Activated T-helper 2 cell treated with anti-CD3 and anti-CD28 coated beads, Interferon-gamma antibody, Interleukin-2, Interleukin-4, amounts not matched to agents 10 μg/mL and 5 μg/mL and 100 μg/mL, durations not matched to agents 14 hours and 24 hours and 36 hours (primary cell): ENCODE measurements at regions not wholly inside any gene's neighbourhood (a gene's known extent, or its start where the extent isn't known, plus 50 kb on each side); places are given as distances from the start of the nearest gene placed in this dataset.

Source experiments
- DNase-seq: peaks from one replicate; pipeline ENCODE4 v3.0.0; 2021; ENCODE audit warnings: low spot score
- H3K27ac Mint-ChIP-seq: one replicate; pipeline ENCODE4 v1.8.0; 2021; ENCODE audit warnings: mixed read lengths
- H3K27me3 Mint-ChIP-seq: one replicate; pipeline ENCODE4 v1.8.0; 2021; ENCODE audit warnings: low read depth, mixed read lengths
- H3K36me3 Mint-ChIP-seq: one replicate; pipeline ENCODE4 v1.8.0; 2021; ENCODE audit warnings: low read depth, mixed read lengths
- H3K4me1 Mint-ChIP-seq: one replicate; pipeline ENCODE4 v1.8.0; 2021; ENCODE audit warnings: low read depth, mixed read lengths
- H3K4me3 Mint-ChIP-seq: one replicate; pipeline ENCODE4 v1.8.0; 2021; ENCODE audit warnings: low read depth, mild to moderate bottlenecking, moderate library complexity, mixed read lengths
- H3K9me3 Mint-ChIP-seq: one replicate; pipeline ENCODE4 v1.8.0; 2021; ENCODE audit warnings: mixed read lengths
- intact Hi-C: fragments of 100-400 bp; cut with micrococcal nuclease; formaldehyde crosslinking; loops from one replicate; pipeline ENCODE4 v1.15.1; 2023

DNA sequence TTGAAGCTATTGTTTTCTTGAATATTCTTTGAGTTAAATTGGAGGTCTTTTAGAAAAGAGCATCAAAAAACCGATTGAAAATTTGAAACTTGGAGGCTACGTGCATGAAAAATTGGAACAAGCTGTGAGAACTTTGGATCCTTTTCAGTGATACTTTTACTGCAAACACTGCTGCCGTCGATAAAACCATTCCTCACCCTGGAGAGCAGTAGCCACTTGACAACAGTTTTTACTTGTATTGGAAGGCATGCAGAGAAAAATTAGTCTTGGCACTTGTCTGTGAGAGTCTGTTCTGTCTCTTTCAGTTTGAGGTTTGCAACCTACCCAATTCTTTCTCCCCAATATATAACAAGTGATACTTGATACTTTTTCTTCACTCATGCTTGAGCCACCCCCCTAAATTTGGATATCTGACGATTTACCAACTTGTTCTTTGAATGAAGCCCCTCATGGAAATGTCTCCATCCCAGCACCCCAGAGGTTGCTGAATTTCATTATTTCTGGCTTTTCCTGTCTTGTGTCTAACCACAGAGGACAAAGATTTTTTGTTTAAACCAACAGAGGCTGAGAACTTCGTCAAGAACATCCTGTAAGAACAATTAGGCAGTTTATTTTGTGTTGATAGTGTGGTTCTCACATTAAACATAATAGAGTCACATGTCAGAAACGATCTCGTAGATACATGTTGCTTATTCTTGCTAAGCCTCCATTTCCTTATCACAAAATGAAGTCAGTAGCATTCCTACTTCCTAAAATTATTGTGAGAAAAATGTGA lies 307.3 kb upstream of the PLSCR5 start:
- Mint-ChIP-seq H3K27me3 (no peaks in the 10 kb centered on the region), H3K4me3 (no peak overlapping the region), H3K36me3 (no peaks in the 10 kb centered on the region), H3K27ac (no peak overlapping the region), H3K4me1 (no peaks in the 10 kb centered on the region), H3K9me3 (no peaks in the 10 kb centered on the region)
- no peak for DNase-seq
- intact Hi-C loops, result no loop called here

GRCh38 chr3:146903927-146904326 lies 298.8 kb upstream of the PLSCR5 start:
- DNase-seq, result no peak
- peaks cover 5% of the 10 kb centered on the region for H3K9me3 Mint-ChIP-seq
- no peaks in the 10 kb centered on the region for H3K4me1 Mint-ChIP-seq
- H3K27ac Mint-ChIP-seq, result no peak overlapping the region
- intact Hi-C loops, result no loop called here
- H3K36me3 Mint-ChIP-seq, result no peaks in the 10 kb centered on the region
- no peaks in the 10 kb centered on the region for H3K27me3 Mint-ChIP-seq
- no peak overlapping the region for H3K4me3 Mint-ChIP-seq

- no peaks in the 10 kb centered on the region for H3K4me1 Mint-ChIP-seq
- no peaks in the 10 kb centered on the region for H3K9me3 Mint-ChIP-seq
- no peaks in the 10 kb centered on the region for H3K36me3 Mint-ChIP-seq
- H3K27ac Mint-ChIP-seq, result no peak overlapping the region
- H3K4me3 Mint-ChIP-seq, result no peak overlapping the region
- intact Hi-C loops, result no loop called here
- H3K27me3 Mint-ChIP-seq, result no peaks in the 10 kb centered on the region
- no peak for DNase-seq
These were observed 294.0 kb upstream of the PLSCR5 start for GRCh38 chr3:146899171-146899570.

DNA sequence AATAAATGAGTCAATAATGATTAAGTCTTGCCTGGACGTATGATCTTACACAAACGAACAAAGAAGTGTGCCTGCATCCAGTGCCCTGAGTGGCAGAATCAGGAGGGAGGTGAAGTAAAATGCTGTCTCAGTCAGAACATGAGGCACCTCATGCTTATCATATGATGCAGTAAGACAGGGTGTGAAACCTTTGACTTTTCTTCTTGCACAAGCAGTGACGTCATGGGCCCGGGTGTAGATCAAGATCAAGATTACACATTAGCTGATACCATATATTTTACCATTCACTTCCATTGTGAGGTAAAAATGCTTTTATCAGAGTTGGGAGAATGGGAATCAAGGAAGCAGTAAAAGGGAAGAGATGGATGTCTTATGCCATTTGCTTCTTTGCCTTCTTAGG lies 291.6 kb upstream of the PLSCR5 start:
- no peaks in the 10 kb centered on the region for H3K4me1 Mint-ChIP-seq
- no peaks in the 10 kb centered on the region for H3K27me3 Mint-ChIP-seq
- H3K9me3 Mint-ChIP-seq, result no peaks in the 10 kb centered on the region

DNA sequence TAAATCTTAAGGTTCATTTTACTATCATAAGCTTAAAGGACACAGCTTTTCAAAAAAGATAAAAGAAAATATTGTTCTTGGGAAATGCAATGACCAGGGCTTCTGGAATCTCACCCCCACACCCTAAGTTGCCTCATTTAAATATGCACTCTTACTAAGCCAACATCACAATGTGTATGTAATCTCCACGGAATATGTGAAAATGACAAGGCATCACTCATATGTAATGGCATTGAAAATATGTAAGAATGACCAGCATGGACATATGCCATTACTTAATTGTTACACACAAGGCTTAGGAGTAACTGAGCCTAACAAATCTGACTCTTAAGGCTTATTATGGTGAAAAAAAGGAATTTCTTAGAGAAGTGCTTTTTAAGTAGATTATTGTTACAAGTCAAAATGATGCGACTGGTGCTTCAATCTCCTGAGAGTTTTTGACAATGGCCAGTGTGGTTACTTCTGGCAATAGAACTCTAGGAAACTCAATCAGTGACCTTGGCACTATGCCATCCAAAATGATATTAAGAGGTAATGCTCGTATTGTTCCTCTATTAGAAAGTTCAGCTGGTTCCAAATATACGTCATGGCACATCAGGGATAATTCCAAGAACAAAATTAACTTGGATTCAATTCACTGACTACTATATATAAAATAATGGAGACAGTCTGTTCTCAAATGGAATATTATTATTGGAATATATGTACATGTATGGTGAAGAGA lies 290.0 kb upstream of the PLSCR5 start:
- Mint-ChIP-seq H3K36me3 (no peaks in the 10 kb centered on the region), H3K27ac (no peak overlapping the region), H3K27me3 (no peaks in the 10 kb centered on the region), H3K4me3 (no peak overlapping the region), H3K4me1 (no peaks in the 10 kb centered on the region), H3K9me3 (peaks cover 1% of the 10 kb centered on the region)
- no peak for DNase-seq
- intact Hi-C loops, result no loop called here

More for the DNA sequence above, 291.6 kb upstream of the PLSCR5 start:
- H3K36me3 Mint-ChIP-seq, result no peaks in the 10 kb centered on the region
- DNase-seq, result no peak
- H3K4me3 Mint-ChIP-seq, result no peak overlapping the region
- no peak overlapping the region for H3K27ac Mint-ChIP-seq
- intact Hi-C loops, result no loop called here

DNA sequence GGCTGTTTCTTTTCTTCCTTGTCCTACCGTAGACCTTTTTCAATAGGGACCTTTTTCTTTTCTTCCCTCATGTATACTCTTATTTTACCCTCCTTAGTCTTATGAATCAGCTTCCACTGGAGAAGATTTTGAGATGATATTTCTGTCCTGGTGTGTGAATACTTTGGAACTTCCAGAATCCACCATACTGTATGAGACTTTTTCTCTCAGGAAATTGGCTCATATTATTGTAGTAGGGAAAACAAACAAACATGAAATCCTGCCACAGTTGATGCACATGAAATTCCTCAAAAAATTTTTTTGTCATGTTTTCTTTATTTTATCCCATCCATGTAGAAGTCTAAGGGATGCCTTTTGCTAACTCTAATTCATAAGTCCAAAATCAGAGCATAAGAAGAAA lies 289.3 kb upstream of the PLSCR5 start:
- H3K4me3 Mint-ChIP-seq, result no peak overlapping the region
- intact Hi-C loops, result no loop called here
- no peak for DNase-seq
- no peak overlapping the region for H3K27ac Mint-ChIP-seq
- no peaks in the 10 kb centered on the region for H3K27me3 Mint-ChIP-seq
- H3K4me1 Mint-ChIP-seq, result no peaks in the 10 kb centered on the region
- peaks cover 4% of the 10 kb centered on the region for H3K9me3 Mint-ChIP-seq
- H3K36me3 Mint-ChIP-seq, result no peaks in the 10 kb centered on the region

- no peak for DNase-seq
- H3K4me1 Mint-ChIP-seq, result no peaks in the 10 kb centered on the region
- no peaks in the 10 kb centered on the region for H3K27me3 Mint-ChIP-seq
- intact Hi-C loops, result no loop called here
- H3K9me3 Mint-ChIP-seq, result peaks cover 5% of the 10 kb centered on the region
- no peak overlapping the region for H3K27ac Mint-ChIP-seq
- no peaks in the 10 kb centered on the region for H3K36me3 Mint-ChIP-seq
- no peak overlapping the region for H3K4me3 Mint-ChIP-seq
These were observed 286.9 kb upstream of the PLSCR5 start for GRCh38 chr3:146892041-146892440.

GRCh38 chr3:146889626-146890025 lies 284.5 kb upstream of the PLSCR5 start:
- no peaks in the 10 kb centered on the region for H3K27me3 Mint-ChIP-seq
- intact Hi-C loops, result no loop called here
- DNase-seq, result no peak
- no peaks in the 10 kb centered on the region for H3K4me1 Mint-ChIP-seq
- no peaks in the 10 kb centered on the region for H3K36me3 Mint-ChIP-seq
- peaks cover 12% of the 10 kb centered on the region for H3K9me3 Mint-ChIP-seq
- H3K4me3 Mint-ChIP-seq, result no peak overlapping the region
- H3K27ac Mint-ChIP-seq, result no peak overlapping the region

DNA sequence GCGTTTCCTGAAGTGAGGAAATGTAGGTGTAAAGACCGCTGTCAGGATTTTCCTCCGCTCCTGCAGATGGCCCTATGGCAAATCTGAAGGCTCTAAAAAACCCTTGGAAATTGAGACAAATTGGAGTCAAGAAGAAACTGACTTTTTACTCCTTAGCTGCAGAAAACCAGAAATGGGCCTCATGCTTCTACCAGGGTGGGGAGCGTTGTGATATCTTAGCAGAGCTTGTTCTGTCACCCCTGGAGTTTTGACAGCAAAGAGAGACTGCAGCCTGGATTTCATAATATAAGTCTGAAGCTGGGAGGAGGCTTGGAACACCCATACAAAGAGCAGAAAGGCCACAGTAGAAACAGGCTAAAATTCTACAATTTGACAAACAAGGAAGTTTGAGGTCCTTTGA lies 283.0 kb upstream of the PLSCR5 start:
- Mint-ChIP-seq H3K27me3 (no peaks in the 10 kb centered on the region), H3K27ac (no peak overlapping the region), H3K36me3 (no peaks in the 10 kb centered on the region), H3K9me3 (peaks cover 12% of the 10 kb centered on the region), H3K4me3 (no peak overlapping the region), H3K4me1 (no peaks in the 10 kb centered on the region)
- intact Hi-C loops, result no loop called here
- no peak for DNase-seq

DNA sequence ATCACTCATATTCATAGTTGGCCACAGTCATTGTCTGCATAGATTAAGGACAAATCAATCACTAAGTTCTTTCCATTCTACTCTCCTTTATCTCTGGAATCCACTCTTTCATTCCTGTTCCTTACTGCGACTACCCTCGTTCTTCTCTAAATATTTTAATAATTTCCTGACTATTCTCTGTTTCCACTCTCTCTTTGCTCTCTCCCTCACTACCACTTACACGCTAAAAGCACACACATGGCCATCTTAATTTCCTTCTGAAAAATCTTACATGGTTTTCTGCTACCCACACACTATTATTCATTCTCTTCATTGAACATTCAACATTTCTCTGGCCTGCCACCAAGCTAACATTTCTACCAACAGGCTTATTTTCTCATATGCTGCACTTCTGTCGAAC lies 279.6 kb upstream of the PLSCR5 start:
- Mint-ChIP-seq H3K36me3 (no peaks in the 10 kb centered on the region), H3K27me3 (no peaks in the 10 kb centered on the region), H3K4me1 (no peaks in the 10 kb centered on the region), H3K4me3 (no peak overlapping the region), H3K27ac (no peak overlapping the region), H3K9me3 (peaks cover 7% of the 10 kb centered on the region)
- no peak for DNase-seq
- intact Hi-C loops, result no loop called here

GRCh38 chr3:146884296-146884695 lies 279.1 kb upstream of the PLSCR5 start:
- Mint-ChIP-seq H3K27ac (no peak overlapping the region), H3K9me3 (peaks cover 7% of the 10 kb centered on the region), H3K4me3 (no peak overlapping the region)

GRCh38 chr3:146883288-146883687 lies 278.1 kb upstream of the PLSCR5 start:
- intact Hi-C loops, result no loop called here
- Mint-ChIP-seq H3K27me3 (no peaks in the 10 kb centered on the region), H3K27ac (no peak overlapping the region), H3K4me3 (no peak overlapping the region), H3K4me1 (no peaks in the 10 kb centered on the region), H3K9me3 (peaks cover 7% of the 10 kb centered on the region), H3K36me3 (no peaks in the 10 kb centered on the region)
- no peak for DNase-seq

More at GRCh38 chr3:146884296-146884695, 279.1 kb upstream of the PLSCR5 start:
- Mint-ChIP-seq H3K4me1 (no peaks in the 10 kb centered on the region), H3K27me3 (no peaks in the 10 kb centered on the region), H3K36me3 (no peaks in the 10 kb centered on the region)
- DNase-seq, result no peak
- intact Hi-C loops, result no loop called here

DNA sequence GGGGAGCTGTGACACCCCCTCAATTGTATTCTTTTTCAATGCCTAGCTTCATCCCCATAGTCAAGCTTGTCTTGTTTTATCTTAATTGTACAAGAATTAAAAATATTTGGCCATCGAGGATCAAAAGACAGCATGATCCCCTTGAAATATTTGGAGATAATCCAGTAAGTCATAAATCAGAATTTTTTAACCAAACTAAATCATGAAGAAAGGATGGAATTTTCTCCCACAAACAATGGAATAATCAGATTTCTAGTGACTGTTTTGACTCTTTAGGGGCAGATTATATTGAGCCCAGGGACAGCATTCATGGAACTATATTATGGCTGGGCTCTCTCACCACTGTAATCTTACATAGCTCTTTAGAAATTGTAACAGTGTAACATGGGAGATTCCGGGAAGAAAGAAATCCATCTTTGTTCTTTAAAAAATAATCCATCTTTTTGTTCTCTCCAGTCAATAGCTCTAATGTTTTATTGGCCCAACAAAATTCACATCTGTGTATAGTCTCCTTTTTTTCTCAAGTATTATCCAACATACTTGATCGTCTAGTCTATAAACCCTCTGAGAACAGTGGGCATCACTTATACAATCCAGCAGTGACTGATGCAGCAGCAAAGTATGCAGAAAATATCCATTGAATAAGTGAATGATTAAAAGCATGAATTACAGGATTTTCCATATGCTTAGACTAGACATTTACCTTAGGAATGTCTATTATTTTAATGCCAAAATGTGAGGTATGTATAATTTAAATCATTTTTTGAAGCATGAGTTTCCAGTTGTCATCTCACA lies 277.0 kb upstream of the PLSCR5 start:
- H3K4me3 Mint-ChIP-seq, result no peak overlapping the region

More for the DNA sequence above, 277.0 kb upstream of the PLSCR5 start:
- Mint-ChIP-seq H3K36me3 (no peaks in the 10 kb centered on the region), H3K9me3 (peaks cover 7% of the 10 kb centered on the region), H3K4me1 (no peaks in the 10 kb centered on the region), H3K27ac (no peak overlapping the region), H3K27me3 (no peaks in the 10 kb centered on the region)
- DNase-seq, result no peak
- intact Hi-C loops, result no loop called here
